Stomach (tissue), 4 donors: ENCODE measurements at regions not wholly inside any gene's neighbourhood (a gene's known extent, or its start where the extent isn't known, plus 50 kb on each side); places are given as distances from the start of the nearest gene placed in this dataset.

ENCODE experiments used
- EP300 ChIP-seq: sonication (generic); formaldehyde crosslinking; IDR thresholded peaks from one replicate; pipeline ENCODE4 v1.6.1; 2017; ENCODE audit warnings: antibody characterized with exemption
- POLR2A ChIP-seq, 4 donors: fragments of 450-650 bp; IDR thresholded peaks; one replicate each; pipeline ENCODE4 v1.6.1; 2016; ENCODE audit warnings: antibody characterized with exemption in 4 of 4, control low read depth in 2 of 4, mild to moderate bottlenecking in 1 of 4, moderate library complexity in 1 of 4
- POLR2AphosphoS5 ChIP-seq, 3 donors: sonication (generic); formaldehyde crosslinking; IDR thresholded peaks; one replicate each; pipeline ENCODE4 v1.6.1; 2016; ENCODE audit warnings: antibody characterized with exemption in 3 of 3
- TF ChIP-seq, protein P1 (sequence below), 7 experiments: fragments of 450-650 bp in 4 of 7; fragments of 200-600 bp in 3 of 7; sonication (generic) in 3 of 7; IDR thresholded peaks; one replicate each; pipeline ENCODE4 v1.5.1; 2016 to 2019; ENCODE audit warnings: antibody characterized with exemption in 7 of 7, control low read depth in 2 of 7, mild to moderate bottlenecking in 1 of 7

DNA sequence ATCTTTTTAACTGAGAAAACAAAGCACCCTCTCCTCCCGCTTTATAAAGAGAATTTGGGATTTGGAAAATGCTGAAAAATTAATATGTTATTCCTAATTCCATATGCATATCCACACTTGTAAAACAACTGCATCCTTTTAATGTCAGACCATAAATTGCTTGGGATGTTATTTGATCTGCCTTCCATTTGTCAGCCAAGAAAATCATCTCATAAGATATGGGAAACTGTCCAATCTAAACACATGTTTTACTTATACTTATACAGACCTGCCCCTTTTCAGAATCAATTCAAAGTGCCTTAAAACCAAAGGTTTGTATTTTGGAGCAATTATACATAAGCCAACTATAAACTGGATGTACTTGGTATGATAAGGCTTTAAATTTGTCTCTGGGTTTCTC, 595.5 kb upstream of the PFKP start:
- TF ChIP-seq EP300, result no peak
- TF ChIP-seq, protein P1, sequence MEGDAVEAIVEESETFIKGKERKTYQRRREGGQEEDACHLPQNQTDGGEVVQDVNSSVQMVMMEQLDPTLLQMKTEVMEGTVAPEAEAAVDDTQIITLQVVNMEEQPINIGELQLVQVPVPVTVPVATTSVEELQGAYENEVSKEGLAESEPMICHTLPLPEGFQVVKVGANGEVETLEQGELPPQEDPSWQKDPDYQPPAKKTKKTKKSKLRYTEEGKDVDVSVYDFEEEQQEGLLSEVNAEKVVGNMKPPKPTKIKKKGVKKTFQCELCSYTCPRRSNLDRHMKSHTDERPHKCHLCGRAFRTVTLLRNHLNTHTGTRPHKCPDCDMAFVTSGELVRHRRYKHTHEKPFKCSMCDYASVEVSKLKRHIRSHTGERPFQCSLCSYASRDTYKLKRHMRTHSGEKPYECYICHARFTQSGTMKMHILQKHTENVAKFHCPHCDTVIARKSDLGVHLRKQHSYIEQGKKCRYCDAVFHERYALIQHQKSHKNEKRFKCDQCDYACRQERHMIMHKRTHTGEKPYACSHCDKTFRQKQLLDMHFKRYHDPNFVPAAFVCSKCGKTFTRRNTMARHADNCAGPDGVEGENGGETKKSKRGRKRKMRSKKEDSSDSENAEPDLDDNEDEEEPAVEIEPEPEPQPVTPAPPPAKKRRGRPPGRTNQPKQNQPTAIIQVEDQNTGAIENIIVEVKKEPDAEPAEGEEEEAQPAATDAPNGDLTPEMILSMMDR (IDR thresholded peaks at IDR 0.05), result no peak
- no peak for TF ChIP-seq POLR2A (IDR thresholded peaks at IDR 0.05)
- no peak for TF ChIP-seq POLR2AphosphoS5 (IDR thresholded peaks at IDR 0.05)
